ENCODE measurements at regions not wholly inside any gene's neighbourhood (a gene's known extent, or its start where the extent isn't known, plus 50 kb on each side); places are given as distances from the start of the nearest gene placed in this dataset.

DNA sequence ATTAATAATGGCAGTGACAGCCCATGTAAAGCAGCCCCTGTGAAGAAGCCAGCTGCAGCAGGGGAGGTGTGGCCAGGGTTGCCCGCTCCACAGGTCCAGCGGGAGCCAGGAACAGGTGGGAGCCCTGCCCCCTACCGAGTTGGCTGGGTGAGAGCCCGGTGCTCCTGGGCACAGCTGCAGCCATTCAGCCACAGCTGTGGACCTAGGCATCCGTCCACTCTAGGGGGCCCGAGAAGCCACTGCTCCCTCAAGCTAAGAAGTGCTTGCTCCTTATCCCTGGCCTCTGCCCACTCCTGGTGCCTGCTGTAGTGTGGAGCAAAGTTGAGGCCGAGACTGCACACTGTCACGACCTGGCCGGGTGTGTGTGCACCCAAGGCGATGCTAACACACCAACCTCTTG lies 1469.0 kb downstream of the PCDH7 start:
- H3K4me3 ChIP-seq (ENCODE audit: low read depth, low read length): no peak overlapping the region
- H3K27ac ChIP-seq (ENCODE audit: low read depth, low read length): no peak overlapping the region
- DNase-seq (ENCODE audit: low read depth in 4 of 6, low spot score in 6 of 6): no peak
- 81% methylated on average over 6 of the region's 10 CpGs for WGBS (ENCODE audit: insufficient coverage)
- H3K36me3 ChIP-seq (ENCODE audit: control insufficient read depth, insufficient read depth, low read length): no peaks in the 10 kb centered on the region
- H3K27me3 ChIP-seq (ENCODE audit: control insufficient read depth, insufficient read depth, low read length): no peaks in the 10 kb centered on the region
- H3K4me1 ChIP-seq (ENCODE audit: control insufficient read depth, insufficient read depth, low read length): no peaks in the 10 kb centered on the region
- H3K9me3 ChIP-seq (ENCODE audit: control insufficient read depth, insufficient read depth, low read length): peaks cover 5% of the 10 kb centered on the region

DNA sequence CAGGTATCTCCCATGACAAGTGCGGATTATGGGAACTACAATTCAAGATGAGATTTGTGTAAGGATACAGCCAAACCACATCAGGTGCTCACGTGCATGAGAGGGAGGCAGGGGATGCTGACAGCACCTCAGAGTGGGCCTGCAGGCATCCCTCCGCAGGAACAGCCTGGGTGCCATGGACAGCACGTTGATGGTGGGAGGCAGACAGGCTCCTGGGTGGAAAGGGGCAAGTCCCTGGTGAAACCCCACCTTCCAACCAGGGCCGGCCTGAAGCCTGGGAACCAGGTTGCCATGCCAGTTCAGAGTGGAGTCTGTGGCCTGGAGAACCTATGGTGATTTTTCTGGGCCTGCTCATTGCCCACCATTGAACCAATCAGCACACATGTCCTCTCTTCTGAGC lies 1469.6 kb downstream of the PCDH7 start:
- peaks cover 5% of the 10 kb centered on the region for H3K9me3 ChIP-seq (ENCODE audit: control insufficient read depth, insufficient read depth, low read length)
- H3K4me1 ChIP-seq (ENCODE audit: control insufficient read depth, insufficient read depth, low read length): no peaks in the 10 kb centered on the region
- H3K36me3 ChIP-seq (ENCODE audit: control insufficient read depth, insufficient read depth, low read length): no peaks in the 10 kb centered on the region
- no peaks in the 10 kb centered on the region for H3K27me3 ChIP-seq (ENCODE audit: control insufficient read depth, insufficient read depth, low read length)
- no peak overlapping the region for H3K4me3 ChIP-seq (ENCODE audit: low read depth, low read length)
- 100% methylated on average over 4 of the region's 5 CpGs for WGBS (ENCODE audit: insufficient coverage)
- no peak overlapping the region for H3K27ac ChIP-seq (ENCODE audit: low read depth, low read length)
- DNase-seq (ENCODE audit: low read depth in 4 of 6, low spot score in 6 of 6): no peak

DNA sequence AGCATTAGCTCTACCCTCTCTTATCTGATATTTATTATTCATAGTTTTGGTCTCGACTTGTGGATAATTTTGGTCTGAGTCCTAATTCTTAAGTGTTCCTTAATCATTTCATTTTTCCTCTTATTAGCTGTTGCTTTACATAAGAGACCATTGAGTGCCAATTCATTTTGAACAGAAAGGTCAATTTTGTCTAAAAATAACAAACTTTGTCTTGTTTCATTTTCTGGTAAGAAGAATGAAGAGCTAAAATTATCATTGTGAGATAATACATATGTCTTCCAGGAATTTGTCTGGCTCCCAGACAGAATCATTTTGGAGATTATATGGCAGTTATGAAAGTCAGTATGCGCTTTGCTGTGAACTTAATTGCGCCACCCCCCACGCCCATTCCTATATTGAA lies 1471.8 kb downstream of the PCDH7 start:
- Histone ChIP-seq H3K4me3 (ENCODE audit: low read depth, low read length) (no peak overlapping the region), H3K27ac (ENCODE audit: low read depth, low read length) (no peak overlapping the region), H3K4me1 (ENCODE audit: control insufficient read depth, insufficient read depth, low read length) (no peaks in the 10 kb centered on the region), H3K27me3 (ENCODE audit: control insufficient read depth, insufficient read depth, low read length) (no peaks in the 10 kb centered on the region), H3K36me3 (ENCODE audit: control insufficient read depth, insufficient read depth, low read length) (no peaks in the 10 kb centered on the region), H3K9me3 (ENCODE audit: control insufficient read depth, insufficient read depth, low read length) (peaks cover 5% of the 10 kb centered on the region)
- peak in 1 of 6 donors; percentile 8 for DNase-seq (ENCODE audit: low read depth in 4 of 6, low spot score in 6 of 6)
- WGBS (ENCODE audit: insufficient coverage): no CpG with 5 or more reads among the region's 4 CpGs

DNA sequence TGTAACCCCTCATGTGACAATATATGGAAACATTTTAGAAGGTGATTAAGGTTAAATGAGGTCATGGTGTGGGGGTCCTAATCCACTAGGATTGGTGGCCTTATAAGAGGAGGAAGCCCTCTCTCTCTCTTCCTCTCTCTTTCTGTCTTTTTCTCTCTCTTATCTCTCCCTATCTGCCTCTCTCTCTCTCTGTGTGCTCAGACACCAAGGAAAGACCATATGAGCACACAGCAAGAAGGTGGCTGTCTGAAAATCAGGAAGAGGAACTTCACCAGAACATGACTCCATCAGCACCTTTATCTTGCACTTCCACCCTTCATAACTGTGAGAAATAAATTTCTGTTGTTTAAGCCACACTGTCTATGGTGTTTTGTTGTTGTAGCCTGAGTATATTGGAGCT lies 1472.2 kb downstream of the PCDH7 start:
- H3K9me3 ChIP-seq (ENCODE audit: control insufficient read depth, insufficient read depth, low read length): peaks cover 5% of the 10 kb centered on the region
- DNase-seq (ENCODE audit: low read depth in 4 of 6, low spot score in 6 of 6): no peak
- no peaks in the 10 kb centered on the region for H3K4me1 ChIP-seq (ENCODE audit: control insufficient read depth, insufficient read depth, low read length)
- H3K4me3 ChIP-seq (ENCODE audit: low read depth, low read length): no peak overlapping the region
- H3K36me3 ChIP-seq (ENCODE audit: control insufficient read depth, insufficient read depth, low read length): no peaks in the 10 kb centered on the region
- no peak overlapping the region for H3K27ac ChIP-seq (ENCODE audit: low read depth, low read length)
- H3K27me3 ChIP-seq (ENCODE audit: control insufficient read depth, insufficient read depth, low read length): no peaks in the 10 kb centered on the region

DNA sequence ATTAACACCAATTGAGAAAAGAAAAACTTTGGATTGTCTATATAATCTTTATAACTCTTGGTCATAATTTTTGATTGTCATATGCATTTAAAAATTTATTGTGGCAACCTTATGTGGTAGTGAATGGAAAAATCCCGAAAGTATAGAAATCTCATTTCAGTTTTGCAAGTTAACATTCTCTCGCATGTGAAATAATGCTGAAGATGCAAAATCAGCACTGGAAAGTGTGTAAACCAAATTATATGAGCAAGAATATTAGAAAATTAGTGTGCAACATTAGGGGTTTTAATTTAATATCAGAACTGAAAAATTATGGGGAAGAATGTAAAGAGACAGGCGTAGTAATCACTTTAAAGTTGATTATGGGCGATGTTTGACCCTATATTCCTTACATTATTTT lies 1472.8 kb downstream of the PCDH7 start:
- H3K27me3 ChIP-seq (ENCODE audit: control insufficient read depth, insufficient read depth, low read length): no peaks in the 10 kb centered on the region
- WGBS (ENCODE audit: insufficient coverage): no CpG with 5 or more reads among the region's 4 CpGs
- no peaks in the 10 kb centered on the region for H3K4me1 ChIP-seq (ENCODE audit: control insufficient read depth, insufficient read depth, low read length)
- DNase-seq (ENCODE audit: low read depth in 4 of 6, low spot score in 6 of 6): no peak
- no peak overlapping the region for H3K4me3 ChIP-seq (ENCODE audit: low read depth, low read length)
- no peaks in the 10 kb centered on the region for H3K36me3 ChIP-seq (ENCODE audit: control insufficient read depth, insufficient read depth, low read length)
- no peak overlapping the region for H3K27ac ChIP-seq (ENCODE audit: low read depth, low read length)
- H3K9me3 ChIP-seq (ENCODE audit: control insufficient read depth, insufficient read depth, low read length): peaks cover 5% of the 10 kb centered on the region

DNA sequence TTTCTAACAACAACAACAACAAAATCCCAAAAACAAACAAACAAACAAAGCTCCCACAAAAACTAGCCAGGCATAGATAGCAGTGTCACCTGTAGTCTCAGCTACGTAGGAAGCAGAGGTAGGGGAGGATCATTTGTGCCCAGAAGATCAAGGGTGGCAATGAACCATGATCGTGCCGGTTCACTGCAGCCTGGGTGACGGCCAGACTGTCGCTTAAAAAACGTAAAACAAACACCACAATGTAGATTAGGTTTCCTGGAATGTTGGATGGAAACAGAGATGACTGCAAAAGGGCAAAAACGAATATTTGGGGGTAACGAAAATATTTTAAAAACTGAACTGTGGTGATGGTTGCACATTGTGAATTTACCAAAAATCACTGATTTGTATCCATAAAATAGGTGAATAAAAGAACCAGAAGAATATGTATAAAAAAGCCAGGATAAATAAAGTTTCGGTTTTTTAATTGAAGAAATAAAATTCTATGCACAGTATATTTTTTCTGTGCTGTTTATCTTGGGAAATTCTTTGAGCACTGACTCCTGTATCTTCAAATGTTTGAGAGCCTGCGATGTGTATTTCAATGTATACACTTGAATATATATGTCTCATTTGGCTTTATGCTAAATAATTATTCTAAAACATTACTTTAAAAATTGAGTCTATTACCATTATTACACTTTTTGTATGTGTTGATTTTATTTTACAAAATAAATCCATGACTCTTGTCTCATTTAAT lies 1477.0 kb downstream of the PCDH7 start:
- no peak for DNase-seq (ENCODE audit: low read depth in 4 of 6, low spot score in 6 of 6)
- WGBS (ENCODE audit: insufficient coverage): 71% methylated on average over 1 of the region's 10 CpGs
- no peak overlapping the region for H3K27ac ChIP-seq (ENCODE audit: low read depth, low read length)
- H3K4me1 ChIP-seq (ENCODE audit: control insufficient read depth, insufficient read depth, low read length): no peaks in the 10 kb centered on the region
- no peaks in the 10 kb centered on the region for H3K27me3 ChIP-seq (ENCODE audit: control insufficient read depth, insufficient read depth, low read length)
- H3K4me3 ChIP-seq (ENCODE audit: low read depth, low read length): no peak overlapping the region
- H3K9me3 ChIP-seq (ENCODE audit: control insufficient read depth, insufficient read depth, low read length): no peaks in the 10 kb centered on the region
- no peaks in the 10 kb centered on the region for H3K36me3 ChIP-seq (ENCODE audit: control insufficient read depth, insufficient read depth, low read length)

DNA sequence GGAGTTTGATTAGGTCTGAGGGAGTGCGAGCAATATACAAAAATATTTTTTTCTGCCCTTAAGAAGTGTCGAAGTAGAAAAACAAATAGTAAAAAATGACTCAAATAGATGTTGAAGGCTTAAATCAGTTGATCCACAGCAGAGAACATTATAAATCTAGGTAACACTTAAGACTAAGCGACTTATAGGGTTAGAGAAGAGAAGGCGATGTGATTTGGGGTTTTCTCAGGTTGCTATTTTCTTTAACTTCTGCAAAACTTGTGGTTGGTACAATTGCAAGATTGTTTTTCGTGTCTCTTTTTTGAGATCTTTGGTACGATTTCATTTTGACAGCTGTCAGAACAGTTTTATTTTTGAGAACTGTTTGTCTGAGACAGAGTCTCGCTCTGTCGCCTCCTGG lies 1479.5 kb downstream of the PCDH7 start:
- no peaks in the 10 kb centered on the region for H3K4me1 ChIP-seq (ENCODE audit: control insufficient read depth, insufficient read depth, low read length)
- H3K36me3 ChIP-seq (ENCODE audit: control insufficient read depth, insufficient read depth, low read length): no peaks in the 10 kb centered on the region
- 91% methylated on average over 4 of the region's 8 CpGs for WGBS (ENCODE audit: insufficient coverage)
- H3K27ac ChIP-seq (ENCODE audit: low read depth, low read length): no peak overlapping the region
- no peaks in the 10 kb centered on the region for H3K27me3 ChIP-seq (ENCODE audit: control insufficient read depth, insufficient read depth, low read length)
- DNase-seq (ENCODE audit: low read depth in 4 of 6, low spot score in 6 of 6): no peak
- H3K9me3 ChIP-seq (ENCODE audit: control insufficient read depth, insufficient read depth, low read length): no peaks in the 10 kb centered on the region
- H3K4me3 ChIP-seq (ENCODE audit: low read depth, low read length): no peak overlapping the region

DNA sequence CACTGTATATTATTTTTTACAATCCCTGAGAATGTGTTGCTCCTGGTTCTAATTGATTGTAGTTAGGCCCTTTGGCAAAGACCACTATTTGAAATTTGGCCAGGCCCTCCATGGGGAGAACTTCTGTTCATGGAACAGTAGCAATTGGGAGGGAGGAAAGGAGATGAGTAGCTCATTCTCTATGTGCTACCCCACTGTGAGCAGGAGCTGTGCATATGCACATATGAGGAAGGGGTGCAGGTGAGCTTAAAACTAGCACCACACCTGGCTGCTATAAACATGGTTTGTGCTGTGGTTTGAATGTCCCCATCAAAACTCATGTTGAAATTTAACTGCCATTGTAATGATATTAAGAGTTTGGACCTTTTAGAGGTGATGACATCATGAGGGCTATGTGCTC lies 1483.2 kb downstream of the PCDH7 start:
- H3K27me3 ChIP-seq (ENCODE audit: control insufficient read depth, insufficient read depth, low read length): no peaks in the 10 kb centered on the region
- H3K27ac ChIP-seq (ENCODE audit: low read depth, low read length): no peak overlapping the region

DNA sequence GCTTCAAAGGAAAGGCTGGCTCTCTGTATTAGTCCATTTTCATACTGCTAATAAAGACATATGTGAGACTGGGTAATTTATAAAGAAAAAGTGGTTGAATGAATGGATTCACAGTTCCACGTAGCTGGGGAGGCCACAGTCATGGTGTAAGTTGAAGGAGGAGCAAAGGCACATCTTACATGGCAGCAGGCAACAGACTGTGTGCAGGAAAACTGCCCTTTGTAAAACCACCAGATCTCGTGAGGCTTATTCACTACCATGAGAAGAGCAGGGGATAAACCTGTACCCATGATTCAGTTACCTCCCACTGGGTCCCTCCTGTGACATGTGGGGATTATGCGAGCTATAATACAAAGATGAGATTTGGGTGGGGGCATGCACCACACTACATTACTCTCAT lies 1486.6 kb downstream of the PCDH7 start:
- H3K9me3 ChIP-seq (ENCODE audit: control insufficient read depth, insufficient read depth, low read length): peaks cover 4% of the 10 kb centered on the region
- H3K4me3 ChIP-seq (ENCODE audit: low read depth, low read length): no peak overlapping the region
- DNase-seq (ENCODE audit: low read depth in 4 of 6, low spot score in 6 of 6): no peak
- no peaks in the 10 kb centered on the region for H3K27me3 ChIP-seq (ENCODE audit: control insufficient read depth, insufficient read depth, low read length)
- H3K4me1 ChIP-seq (ENCODE audit: control insufficient read depth, insufficient read depth, low read length): no peaks in the 10 kb centered on the region
- H3K36me3 ChIP-seq (ENCODE audit: control insufficient read depth, insufficient read depth, low read length): no peaks in the 10 kb centered on the region
- WGBS (ENCODE audit: insufficient coverage): 88% methylated on average over 1 of the region's 3 CpGs
- no peak overlapping the region for H3K27ac ChIP-seq (ENCODE audit: low read depth, low read length)

More for the DNA sequence above, 1483.2 kb downstream of the PCDH7 start:
- H3K4me1 ChIP-seq (ENCODE audit: control insufficient read depth, insufficient read depth, low read length): no peaks in the 10 kb centered on the region
- no peak for DNase-seq (ENCODE audit: low read depth in 4 of 6, low spot score in 6 of 6)
- no peak overlapping the region for H3K4me3 ChIP-seq (ENCODE audit: low read depth, low read length)
- H3K9me3 ChIP-seq (ENCODE audit: control insufficient read depth, insufficient read depth, low read length): peaks cover 4% of the 10 kb centered on the region
- no peaks in the 10 kb centered on the region for H3K36me3 ChIP-seq (ENCODE audit: control insufficient read depth, insufficient read depth, low read length)

DNA sequence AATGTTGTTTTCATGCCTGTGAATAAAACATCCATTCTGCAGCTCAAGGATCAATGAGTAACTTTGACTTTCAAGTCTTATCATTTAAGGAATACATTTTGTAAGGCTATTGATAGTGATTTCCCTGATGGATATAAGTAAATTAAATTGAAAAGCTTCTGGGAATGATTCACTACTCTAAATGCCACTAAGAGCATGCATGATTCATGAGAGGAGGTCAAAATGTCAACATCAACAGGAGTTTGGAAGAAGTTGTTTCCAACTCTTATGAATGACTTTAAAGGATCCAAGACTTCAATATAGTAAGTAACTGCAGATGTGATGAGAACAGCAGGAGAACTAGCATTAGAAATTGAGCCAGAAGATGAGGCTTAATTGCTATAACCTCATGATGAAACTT lies 1487.3 kb downstream of the PCDH7 start:
- no peak overlapping the region for H3K27ac ChIP-seq (ENCODE audit: low read depth, low read length)
- no peak overlapping the region for H3K4me3 ChIP-seq (ENCODE audit: low read depth, low read length)
- no peaks in the 10 kb centered on the region for H3K27me3 ChIP-seq (ENCODE audit: control insufficient read depth, insufficient read depth, low read length)
- no peaks in the 10 kb centered on the region for H3K4me1 ChIP-seq (ENCODE audit: control insufficient read depth, insufficient read depth, low read length)
- H3K9me3 ChIP-seq (ENCODE audit: control insufficient read depth, insufficient read depth, low read length): peaks cover 4% of the 10 kb centered on the region
- no peak for DNase-seq (ENCODE audit: low read depth in 4 of 6, low spot score in 6 of 6)
- no peaks in the 10 kb centered on the region for H3K36me3 ChIP-seq (ENCODE audit: control insufficient read depth, insufficient read depth, low read length)
